Choroid plexus epithelial cell (primary cell): ENCODE measurements at regions not wholly inside any gene's neighbourhood (a gene's known extent, or its start where the extent isn't known, plus 50 kb on each side); places are given as distances from the start of the nearest gene placed in this dataset.
A peak's percentile ranks its signal among the peaks of the same experiment; 100 is the strongest.

Source experiments
- DNase-seq: peaks from one replicate; pipeline ENCODE4 v3.0.0-alpha.2; 2010; ENCODE audit warnings: low read depth
- H3K4me3 ChIP-seq: 2 replicates; pipeline ENCODE4 v1.5.1; 2011; ENCODE audit warnings: low read depth, mild to moderate bottlenecking, control low read depth, low read length, moderate library complexity
- CTCF ChIP-seq: conservative IDR thresholded peaks from 2 replicates; pipeline ENCODE4 v1.5.1; 2011; ENCODE audit warnings: low read depth, mild to moderate bottlenecking, control low read depth, inconsistent platforms, low read length, moderate library complexity

GRCh38 chr6:56713254-56713672 is 70.6 kb upstream of the DST start:
- H3K4me3 ChIP-seq, result no peak overlapping the region
- no peak for TF ChIP-seq CTCF
- DNase-seq, result peak; percentile 90

- no peak for TF ChIP-seq CTCF
- DNase-seq, result no peak
- no peak overlapping the region for H3K4me3 ChIP-seq
These were observed 68.3 kb upstream of the DST start for GRCh38 chr6:56710967-56711366.

GRCh38 chr6:56709650-56710049 is 67.0 kb upstream of the DST start:
- DNase-seq, result no peak
- TF ChIP-seq CTCF, result no peak
- H3K4me3 ChIP-seq, result no peak overlapping the region

- peak; percentile 87 for DNase-seq
- no peak overlapping the region for H3K4me3 ChIP-seq
- TF ChIP-seq CTCF, result peak; percentile 55
These were observed 66.3 kb upstream of the DST start for GRCh38 chr6:56708810-56709597.

GRCh38 chr6:56706981-56707726 is 64.5 kb upstream of the DST start:
- TF ChIP-seq CTCF, result no peak
- DNase-seq, result no peak
- no peak overlapping the region for H3K4me3 ChIP-seq

GRCh38 chr6:56699066-56699654 is 56.5 kb upstream of the DST start:
- peak; percentile 55 for TF ChIP-seq CTCF
- DNase-seq, result peak; percentile 65
- H3K4me3 ChIP-seq, result no peak overlapping the region
